Inflammatory macrophage treated with lipopolysaccharide for 1 hour (primary cell): ENCODE measurements at regions not wholly inside any gene's neighbourhood (a gene's known extent, or its start where the extent isn't known, plus 50 kb on each side); places are given as distances from the start of the nearest gene placed in this dataset.
"Not testable (repeated sequence)": the region's sequence is repeated elsewhere in the genome, so short reads cannot be mapped to it uniquely, and the experiment has no call there.

Experiments
- DNase-seq, 2 donors: peaks; one replicate each; pipeline ENCODE4 v3.0.0-alpha.2; 2020 to 2022

- DNase-seq, result no peak
These were observed 604.7 kb upstream of the SOX9 start for GRCh38 chr17:71516149-71516548.

DNA sequence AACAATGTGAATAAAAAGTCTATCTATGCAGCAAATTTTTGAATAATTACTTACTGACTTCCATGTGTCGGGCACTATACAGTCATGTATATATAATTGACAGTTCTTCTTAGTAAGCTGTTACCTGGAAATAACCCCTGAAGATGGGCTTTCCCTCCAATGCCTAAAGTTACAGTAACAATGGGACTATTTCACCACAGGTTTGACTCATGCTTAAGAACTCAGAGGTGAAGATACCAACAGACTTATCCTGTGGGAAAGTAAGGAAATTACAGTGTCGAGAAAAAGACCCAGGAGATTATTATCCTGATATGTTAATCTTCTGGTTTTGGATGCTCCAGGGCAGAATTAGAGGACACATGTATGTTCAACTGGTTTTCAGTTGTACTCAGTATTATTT is 601.5 kb upstream of the SOX9 start:
- no peak for DNase-seq

DNA sequence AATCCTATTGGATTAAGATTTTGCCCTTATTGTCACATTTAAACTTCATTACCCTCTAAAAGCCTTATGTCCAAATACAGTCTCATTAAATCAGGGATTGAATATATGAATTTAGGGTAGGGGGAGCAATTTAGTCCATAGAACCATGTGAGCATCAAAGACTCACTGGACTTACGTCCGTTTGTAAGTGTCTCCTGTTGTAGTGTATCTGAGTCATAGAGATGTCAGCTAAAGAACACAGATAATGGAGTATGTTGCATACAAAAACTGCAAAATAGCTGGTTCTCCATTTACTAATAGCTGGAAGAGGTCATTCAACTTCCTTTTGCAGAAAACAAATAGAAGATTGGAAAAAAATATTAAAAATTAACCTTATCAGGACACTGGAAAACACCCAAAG is 599.1 kb upstream of the SOX9 start:
- no peak for DNase-seq

DNA sequence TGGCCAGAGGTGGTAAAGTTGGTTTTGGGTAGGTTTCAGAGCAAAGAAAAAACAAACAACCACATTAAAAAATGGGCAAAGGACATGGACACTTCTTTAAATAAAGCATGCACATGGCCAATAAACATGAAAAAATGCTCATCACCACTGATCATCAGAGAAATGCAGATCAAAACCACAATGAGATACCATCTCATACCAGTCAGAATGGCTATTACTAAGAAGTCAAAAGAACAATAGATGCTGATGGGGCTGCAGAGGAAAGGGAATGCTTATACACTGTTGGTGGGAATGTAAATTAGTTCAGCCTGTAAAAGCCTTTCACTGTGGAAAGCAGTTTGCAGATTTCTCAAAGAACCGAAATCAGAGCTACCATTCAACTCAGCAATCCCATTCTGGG is 598.4 kb upstream of the SOX9 start:
- DNase-seq, result no peak

DNA sequence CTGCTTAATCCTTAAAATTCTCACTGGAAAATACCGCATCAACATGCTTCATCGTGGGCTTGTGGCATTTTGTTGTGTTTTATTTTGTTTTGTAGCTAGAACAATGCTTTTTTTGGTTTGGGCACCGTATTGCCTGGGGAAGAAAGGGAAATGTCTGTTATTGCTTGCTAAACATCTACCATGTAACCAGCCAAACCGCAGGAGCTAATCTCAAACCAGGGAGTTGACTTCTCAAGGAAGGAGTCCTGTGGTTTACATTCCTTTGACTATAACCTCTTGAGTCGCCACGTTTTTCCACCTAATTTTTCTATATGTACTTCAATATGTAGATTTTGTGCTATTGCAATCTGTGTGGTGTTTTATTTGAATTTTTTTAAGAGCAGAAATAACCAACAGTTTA is 593.5 kb upstream of the SOX9 start:
- no peak for DNase-seq

GRCh38 chr17:71528210-71528609 is 592.6 kb upstream of the SOX9 start:
- no peak for DNase-seq

DNA sequence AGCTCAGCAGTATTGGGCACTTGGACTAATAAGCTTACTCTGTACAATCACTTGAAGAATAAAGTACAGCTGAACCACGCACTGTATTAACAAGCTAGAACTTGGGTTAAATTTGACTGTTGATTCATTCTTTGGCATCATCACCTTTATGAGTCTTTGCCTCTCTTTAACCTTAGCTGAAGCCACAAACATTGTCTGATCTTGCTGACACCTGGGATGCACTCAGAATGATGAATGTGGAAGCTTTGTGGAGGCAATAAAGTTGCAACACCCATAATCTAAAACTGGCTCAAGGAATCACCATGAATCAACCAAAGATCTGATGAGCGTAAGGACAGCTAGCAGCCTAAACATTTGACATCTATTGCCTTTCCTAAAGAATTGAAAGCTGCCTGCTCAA is 590.6 kb upstream of the SOX9 start:
- DNase-seq, result no peak

DNA sequence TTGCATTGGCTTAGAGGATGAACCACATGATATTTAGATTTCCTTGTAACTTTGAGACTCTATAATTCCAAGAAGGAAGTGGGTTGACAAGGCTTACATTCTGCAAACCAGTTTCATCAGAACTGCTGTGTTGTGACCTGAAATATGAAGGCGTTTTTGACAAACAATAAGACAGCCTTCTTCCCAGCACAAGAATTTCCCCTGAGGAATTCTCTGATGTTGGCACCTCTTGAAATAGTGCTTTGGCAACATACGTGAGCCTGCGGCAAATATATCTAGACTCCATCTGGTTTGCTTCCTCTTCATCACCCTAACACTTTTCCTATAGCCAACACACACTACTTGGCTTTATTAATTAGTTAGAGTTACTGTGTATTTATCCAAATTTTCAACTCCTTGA is 585.5 kb upstream of the SOX9 start:
- no peak for DNase-seq

- DNase-seq, result no peak
These were observed 574.4 kb upstream of the SOX9 start for GRCh38 chr17:71546419-71546818.

- DNase-seq, result no peak
These were observed 572.9 kb upstream of the SOX9 start for GRCh38 chr17:71547904-71548303.

- DNase-seq, result no peak
These were observed 572.2 kb upstream of the SOX9 start for GRCh38 chr17:71548540-71549190.

DNA sequence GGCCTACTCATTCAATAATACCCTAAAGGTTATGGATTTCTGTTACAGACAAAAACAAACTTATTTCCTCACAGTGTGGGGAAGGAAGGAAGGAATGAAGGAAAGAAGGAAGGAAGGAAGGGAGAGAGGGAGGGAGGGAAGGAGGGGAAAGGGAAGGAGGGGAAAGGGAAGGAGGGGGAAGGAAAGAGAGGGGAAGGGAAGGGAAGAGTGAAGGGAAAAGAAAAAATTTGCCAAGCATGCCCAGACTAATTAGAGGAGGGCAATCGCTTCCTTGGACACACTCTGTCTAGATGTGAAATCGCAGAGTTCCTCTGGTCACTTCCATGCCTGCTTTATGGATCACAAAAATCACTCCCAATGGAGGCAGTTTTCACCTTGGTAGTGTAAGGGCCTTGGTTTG is 570.1 kb upstream of the SOX9 start:
- no peak for DNase-seq

DNA sequence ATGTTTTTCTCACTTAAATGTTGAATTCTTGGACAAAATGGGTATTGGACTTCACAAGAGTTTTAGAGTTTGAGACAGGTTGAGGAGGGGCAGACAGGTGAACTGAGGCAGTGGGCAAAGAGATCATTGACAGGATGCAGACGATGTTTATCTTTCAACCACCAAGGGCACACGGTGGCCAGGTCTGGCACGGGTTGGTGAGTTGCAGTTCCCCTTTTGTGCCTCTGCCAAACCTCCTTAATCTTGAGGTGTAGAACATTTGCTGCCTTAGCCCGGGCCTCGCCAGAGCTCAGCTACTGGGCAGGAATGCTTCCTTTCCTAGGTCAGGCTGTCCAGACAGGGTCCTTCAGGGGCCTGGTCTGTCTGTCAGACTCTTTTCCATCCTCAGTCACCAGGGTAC is 567.4 kb upstream of the SOX9 start:
- DNase-seq, result no peak

DNA sequence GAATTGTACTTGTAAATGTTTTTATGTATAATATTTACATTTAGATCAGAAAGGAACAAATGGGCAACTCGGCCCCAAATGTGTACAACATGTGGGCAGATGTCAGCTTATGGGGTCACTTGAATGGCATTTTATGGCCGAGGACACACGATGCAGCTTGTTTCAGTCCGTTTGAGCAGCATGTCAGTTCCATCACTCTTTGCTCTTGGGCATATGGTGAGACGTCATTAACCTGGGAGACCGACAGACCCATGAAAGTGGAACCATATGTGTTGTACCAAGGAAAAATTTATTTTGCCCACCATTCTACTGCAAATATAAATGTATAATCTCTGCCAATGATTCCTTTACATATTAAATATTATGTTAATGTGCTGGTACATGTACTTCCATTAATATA is 561.9 kb upstream of the SOX9 start:
- DNase-seq, result no peak

DNA sequence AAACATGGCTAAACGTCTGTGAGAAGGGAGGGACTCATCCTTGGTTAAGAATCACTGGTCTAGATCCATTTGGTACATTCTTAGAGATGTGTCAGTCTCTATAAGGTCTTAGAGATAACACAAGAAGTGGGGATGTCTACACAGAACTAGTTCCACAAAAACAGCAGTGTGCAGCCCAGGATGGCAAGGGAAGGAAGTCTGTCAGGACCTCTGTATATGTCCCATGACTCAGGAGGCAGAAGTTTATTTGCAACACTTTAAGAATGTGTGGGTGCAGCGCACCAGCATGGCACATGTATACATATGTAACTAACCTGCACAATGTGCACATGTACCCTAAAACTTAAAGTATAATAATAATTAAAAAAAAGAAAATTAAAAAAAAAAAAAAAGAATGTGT is 548.5 kb upstream of the SOX9 start:
- DNase-seq, result no peak

DNA sequence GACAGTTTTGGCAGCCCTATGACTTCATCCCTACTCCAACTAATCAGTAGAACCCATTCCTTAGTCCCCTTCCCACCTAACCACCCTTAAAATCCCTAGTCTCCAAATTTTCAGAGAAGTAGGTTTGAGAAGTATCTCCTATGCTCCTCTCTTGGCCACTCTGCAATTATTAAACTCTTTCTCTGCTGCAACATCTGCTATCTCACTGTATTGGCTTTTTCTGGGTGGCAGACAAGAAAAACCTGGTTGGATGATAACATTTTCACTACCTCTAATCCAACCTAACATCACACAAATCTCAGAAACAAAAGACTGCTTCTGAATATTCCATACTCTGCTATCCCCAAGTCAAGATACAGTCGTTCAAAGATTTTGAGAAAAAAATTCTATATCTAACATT is 542.4 kb upstream of the SOX9 start:
- DNase-seq, result no peak

DNA sequence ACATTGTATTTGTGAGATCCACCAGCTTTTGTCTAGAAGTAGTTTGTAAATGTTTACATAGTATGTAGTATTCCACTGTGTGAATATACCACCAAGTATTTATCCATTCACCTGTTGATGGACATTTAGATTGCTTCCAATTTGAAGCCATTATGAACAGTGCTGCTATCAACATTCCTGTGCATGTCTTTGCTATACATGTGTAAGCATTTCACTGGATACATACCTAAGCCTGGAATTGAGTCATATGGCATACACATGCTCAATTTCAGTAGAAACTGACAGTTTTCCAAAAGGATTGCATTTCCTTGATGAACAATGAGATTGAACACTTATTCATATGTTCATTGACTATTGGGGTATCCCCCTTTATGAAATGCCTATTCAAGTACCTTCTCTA is 540.6 kb upstream of the SOX9 start:
- DNase-seq, result no peak

GRCh38 chr17:71585540-71585939 is 535.3 kb upstream of the SOX9 start:
- DNase-seq, result no peak

DNA sequence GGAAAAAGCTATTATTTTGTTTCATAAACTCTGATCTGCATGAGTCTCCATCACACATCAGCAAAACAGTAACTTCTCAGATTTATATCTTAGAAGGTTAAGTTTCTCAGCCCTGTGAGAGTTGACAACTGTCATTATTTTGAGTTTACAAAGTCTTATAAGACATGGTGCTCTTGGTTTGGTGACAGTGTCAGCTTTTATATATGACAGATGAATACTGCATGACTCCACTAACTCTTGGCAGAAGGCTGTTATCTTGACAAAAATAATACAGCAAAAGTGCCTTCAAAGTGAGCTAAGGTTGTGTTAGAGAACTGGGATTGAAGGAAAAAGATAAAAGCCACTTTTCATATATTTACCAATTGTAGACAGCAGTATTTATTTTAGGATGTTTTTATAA is 528.4 kb upstream of the SOX9 start:
- no peak for DNase-seq

- no peak for DNase-seq
These were observed 527.7 kb upstream of the SOX9 start for GRCh38 chr17:71593078-71593477.

DNA sequence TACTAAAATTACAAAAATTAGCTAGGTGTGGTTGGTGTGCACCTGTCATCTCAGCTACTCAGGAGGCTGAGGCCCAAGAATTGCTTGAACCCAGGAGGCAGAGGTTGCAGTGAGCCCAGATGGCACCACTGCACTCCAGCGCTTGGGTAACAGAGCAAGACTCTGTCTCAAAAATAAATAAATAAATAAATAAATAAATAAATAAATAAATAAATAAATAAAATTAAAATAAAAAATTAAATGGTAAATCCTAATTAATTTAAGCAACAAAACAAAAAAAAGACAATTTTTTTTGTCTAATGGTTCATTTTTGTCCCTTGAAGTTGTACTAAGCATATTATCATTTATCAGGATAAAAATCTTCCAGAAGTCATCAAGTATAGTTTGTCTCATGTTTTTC is 521.2 kb upstream of the SOX9 start:
- not testable (repeated sequence) for DNase-seq

- no peak for DNase-seq
These were observed 520.6 kb upstream of the SOX9 start for GRCh38 chr17:71600137-71600789.

GRCh38 chr17:71601894-71602504 is 518.8 kb upstream of the SOX9 start:
- no peak for DNase-seq

DNA sequence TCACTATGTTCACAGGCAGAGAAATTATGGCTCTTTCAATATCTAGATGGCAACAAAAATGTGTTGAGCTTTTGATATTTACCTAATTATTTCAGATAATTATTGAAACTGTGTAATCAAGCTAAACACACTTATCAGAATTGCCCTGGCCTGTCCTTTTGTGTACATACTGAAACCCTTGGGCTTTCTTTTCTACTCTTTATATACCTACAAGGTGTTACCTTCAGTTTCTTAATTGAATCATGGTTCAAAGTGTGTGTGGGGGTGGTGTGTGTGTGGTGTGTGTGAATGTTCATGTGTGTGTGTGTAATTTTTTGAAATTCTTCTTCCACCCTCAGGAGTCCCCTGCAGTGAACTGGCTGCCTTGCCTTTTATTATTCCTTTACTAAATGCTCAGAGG is 506.8 kb upstream of the SOX9 start:
- no peak for DNase-seq

DNA sequence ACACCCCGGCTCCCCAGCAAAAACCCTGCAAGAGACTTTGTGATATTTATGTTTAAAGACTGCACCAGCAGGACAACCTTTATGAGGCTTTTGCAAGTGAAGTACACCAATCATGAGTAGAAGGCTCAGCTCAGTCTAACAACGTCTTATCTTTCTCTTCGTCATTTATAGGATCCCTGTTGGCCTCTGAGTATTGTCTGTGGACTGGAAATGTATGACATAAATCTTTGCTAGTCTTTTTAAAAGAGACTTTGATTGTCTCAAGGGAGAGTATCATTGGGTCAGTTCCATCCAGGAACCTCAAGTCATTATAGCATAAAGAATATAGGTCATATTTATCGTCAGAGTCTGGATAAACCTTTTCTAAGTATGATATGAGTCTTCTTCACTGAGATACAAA is 505.0 kb upstream of the SOX9 start:
- no peak for DNase-seq
